ENCODE measurements at regions not wholly inside any gene's neighbourhood (a gene's known extent, or its start where the extent isn't known, plus 50 kb on each side); places are given as distances from the start of the nearest gene placed in this dataset.

DNA sequence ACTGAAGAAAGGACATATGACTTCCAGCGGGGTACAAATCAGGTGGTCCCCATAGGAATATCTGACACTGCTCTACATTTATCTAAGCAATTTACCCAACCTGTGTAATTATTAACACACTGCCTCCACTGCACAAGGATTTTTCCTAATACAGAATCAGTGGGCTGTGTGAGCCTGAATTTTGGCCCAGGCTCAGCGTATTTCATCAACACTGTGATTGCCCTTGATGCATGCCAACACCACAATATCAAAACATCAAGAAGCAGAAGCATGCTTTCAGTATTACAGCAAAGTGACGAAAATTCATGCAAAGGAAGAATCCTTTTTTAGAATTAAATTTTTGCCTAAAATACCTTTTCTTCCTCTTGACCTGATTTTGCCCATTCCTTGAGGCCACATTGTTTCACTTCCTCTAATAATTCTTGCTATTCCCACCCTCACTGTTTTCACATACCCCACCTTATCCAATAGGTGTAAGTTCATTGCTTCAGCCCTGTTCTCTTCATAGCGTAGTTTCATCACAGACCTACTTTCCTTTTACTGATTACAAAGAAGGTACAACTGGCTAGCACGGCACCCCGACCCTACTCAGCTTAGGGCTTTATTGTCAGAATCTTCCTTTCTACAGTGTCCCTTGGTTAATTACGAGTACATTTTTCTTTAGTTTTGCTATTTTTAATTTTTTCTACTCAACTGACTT is 83.7 kb upstream of the PTCHD4 start:
- Histone ChIP-seq H3K27me3 (no peaks in the 10 kb centered on the region), H3K4me1 (no peaks in the 10 kb centered on the region), H3K9me3 (no peaks in the 10 kb centered on the region; the same call in 1 of the 2 replicates), H3K36me3 (no peaks in the 10 kb centered on the region), H3K4me3 (ENCODE audit: low read depth, low read length) (no peak overlapping the region)
- DNase-seq: no peak
- TF ChIP-seq, protein P1, sequence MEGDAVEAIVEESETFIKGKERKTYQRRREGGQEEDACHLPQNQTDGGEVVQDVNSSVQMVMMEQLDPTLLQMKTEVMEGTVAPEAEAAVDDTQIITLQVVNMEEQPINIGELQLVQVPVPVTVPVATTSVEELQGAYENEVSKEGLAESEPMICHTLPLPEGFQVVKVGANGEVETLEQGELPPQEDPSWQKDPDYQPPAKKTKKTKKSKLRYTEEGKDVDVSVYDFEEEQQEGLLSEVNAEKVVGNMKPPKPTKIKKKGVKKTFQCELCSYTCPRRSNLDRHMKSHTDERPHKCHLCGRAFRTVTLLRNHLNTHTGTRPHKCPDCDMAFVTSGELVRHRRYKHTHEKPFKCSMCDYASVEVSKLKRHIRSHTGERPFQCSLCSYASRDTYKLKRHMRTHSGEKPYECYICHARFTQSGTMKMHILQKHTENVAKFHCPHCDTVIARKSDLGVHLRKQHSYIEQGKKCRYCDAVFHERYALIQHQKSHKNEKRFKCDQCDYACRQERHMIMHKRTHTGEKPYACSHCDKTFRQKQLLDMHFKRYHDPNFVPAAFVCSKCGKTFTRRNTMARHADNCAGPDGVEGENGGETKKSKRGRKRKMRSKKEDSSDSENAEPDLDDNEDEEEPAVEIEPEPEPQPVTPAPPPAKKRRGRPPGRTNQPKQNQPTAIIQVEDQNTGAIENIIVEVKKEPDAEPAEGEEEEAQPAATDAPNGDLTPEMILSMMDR (IDR thresholded peaks at IDR 0.05; ENCODE audit: low read depth, low read length): no peak

DNA sequence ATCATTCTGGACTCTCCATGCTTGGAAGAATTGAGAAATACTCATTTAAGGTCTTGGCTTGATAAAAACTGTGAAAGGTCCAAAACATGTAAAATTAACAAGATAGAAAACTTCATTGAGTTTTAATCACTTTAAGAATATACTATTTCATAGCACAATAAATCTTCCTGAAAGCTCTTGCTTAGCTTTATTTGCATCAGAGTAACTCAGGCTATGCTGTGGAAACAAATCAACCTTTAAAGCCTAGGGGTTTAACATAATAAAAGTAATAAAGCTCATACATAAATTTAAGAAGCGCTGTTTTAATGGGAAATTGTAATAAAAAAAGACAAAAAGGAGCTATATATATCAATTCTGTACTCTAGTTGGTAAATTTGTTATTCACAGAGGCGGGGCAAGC is 77.2 kb upstream of the PTCHD4 start:
- Histone ChIP-seq H3K4me1 (no peaks in the 10 kb centered on the region), H3K27me3 (no peaks in the 10 kb centered on the region), H3K4me3 (ENCODE audit: low read depth, low read length) (no peak overlapping the region), H3K36me3 (no peaks in the 10 kb centered on the region), H3K9me3 (no peaks in the 10 kb centered on the region)
- TF ChIP-seq, protein P1 (IDR thresholded peaks at IDR 0.05; ENCODE audit: low read depth, low read length): no peak
- no peak for DNase-seq

DNA sequence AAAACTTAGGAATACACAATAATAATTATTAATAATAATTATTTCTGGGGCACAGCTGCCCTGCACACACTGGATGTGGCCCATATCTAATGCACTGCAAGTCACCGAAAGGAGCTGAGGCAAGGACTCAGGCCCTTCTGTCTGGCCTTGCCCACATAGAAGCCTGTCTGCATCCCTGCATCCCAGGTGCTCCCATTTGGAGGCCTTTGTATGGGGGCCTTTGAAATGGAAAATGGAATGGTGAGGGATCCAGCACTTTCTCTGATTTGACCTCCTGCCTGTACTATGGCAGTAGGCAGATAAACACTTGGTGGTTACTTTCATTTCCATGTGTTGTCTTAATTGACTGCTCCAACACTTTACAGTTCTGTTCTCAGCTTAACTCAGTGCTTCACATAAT is 75.7 kb upstream of the PTCHD4 start:
- no peak overlapping the region for H3K4me3 ChIP-seq (ENCODE audit: low read depth, low read length)
- TF ChIP-seq, protein P1 (IDR thresholded peaks at IDR 0.05; ENCODE audit: low read depth, low read length): no peak
- no peaks in the 10 kb centered on the region for H3K27me3 ChIP-seq
- H3K9me3 ChIP-seq: no peaks in the 10 kb centered on the region
- no peak for DNase-seq
- H3K4me1 ChIP-seq: no peaks in the 10 kb centered on the region
- H3K36me3 ChIP-seq: no peaks in the 10 kb centered on the region

DNA sequence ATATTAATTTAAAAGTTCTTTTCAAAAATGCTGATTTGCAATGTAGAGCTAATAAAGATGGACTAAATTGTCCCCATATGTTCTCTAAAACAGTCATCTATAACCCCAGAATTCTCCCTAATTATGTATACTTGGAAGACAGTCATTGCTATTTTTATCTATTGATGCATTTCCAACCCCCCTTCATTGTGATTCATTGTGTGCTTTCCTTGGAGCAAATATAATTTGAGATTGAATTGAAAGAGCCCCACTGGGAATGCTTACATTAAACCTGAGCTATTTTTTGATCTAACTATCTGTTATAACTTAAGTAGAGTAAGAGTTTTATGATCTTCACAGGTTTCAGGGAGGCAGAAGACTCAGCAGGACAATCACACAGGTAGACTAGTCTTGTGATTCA is 73.7 kb upstream of the PTCHD4 start:
- Histone ChIP-seq H3K27me3 (no peaks in the 10 kb centered on the region), H3K9me3 (no peaks in the 10 kb centered on the region), H3K4me1 (no peaks in the 10 kb centered on the region), H3K4me3 (ENCODE audit: low read depth, low read length) (no peak overlapping the region), H3K36me3 (no peaks in the 10 kb centered on the region)
- DNase-seq: no peak
- TF ChIP-seq, protein P1 (IDR thresholded peaks at IDR 0.05; ENCODE audit: low read depth, low read length): no peak

DNA sequence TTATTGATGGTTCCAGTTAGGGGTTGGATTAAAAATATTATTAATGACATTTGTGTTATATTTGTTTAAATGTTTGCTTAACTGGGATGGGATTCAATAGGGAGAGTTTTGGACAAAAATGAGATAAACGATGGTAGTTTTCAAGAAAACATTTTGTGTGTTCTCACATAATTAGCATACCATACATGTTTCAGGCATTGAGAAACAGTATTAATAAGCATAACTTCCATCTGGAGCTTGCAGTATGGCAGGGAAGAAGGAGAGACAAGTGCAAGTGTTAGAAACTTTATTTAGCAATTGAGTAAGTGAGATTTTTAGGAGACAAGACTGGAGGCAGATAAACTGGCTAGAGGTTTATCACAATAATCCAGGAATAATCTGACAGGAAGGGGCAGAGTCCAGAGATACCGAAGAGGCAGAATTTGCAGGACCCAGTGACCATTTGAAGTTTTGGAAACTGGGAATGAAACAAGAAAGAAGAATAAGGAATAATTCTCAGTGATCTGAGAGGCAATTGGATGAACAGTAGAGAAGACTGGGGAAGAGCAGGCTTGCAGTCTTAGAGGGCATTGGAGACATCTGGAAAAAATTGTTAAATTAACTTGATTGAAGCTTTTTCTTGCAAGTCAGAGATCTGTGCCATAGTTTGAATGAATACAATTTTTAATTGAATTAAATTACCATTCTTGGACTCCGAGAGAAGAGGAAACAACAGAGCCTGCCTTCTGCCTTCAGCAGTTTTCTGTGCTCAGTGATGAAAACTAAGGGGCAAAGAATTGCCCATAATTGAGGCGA is 73.0 kb upstream of the PTCHD4 start:
- no peak for DNase-seq
- Histone ChIP-seq H3K9me3 (no peaks in the 10 kb centered on the region), H3K36me3 (no peaks in the 10 kb centered on the region), H3K4me3 (ENCODE audit: low read depth, low read length) (no peak overlapping the region), H3K4me1 (no peaks in the 10 kb centered on the region), H3K27me3 (no peaks in the 10 kb centered on the region)
- TF ChIP-seq, protein P1 (IDR thresholded peaks at IDR 0.05; ENCODE audit: low read depth, low read length): no peak

DNA sequence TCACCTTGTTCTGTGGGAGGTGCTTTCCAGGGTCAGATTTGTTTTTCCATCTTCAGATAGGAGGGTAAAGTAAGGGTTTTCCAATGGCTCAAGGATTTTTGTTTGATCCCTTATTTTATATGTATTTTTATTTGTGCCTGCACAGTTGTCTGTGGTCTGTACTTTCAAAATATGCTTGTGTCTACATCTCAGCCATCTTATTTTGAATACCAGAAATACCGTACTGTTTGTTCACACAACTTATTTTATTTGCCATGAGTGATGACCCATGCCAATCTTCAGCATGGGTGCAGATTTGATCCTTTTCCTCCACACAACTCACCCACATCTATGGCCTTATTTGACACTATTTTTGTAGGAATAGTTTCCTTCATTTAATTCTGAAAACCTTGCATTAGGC is 72.2 kb upstream of the PTCHD4 start:
- Histone ChIP-seq H3K4me3 (ENCODE audit: low read depth, low read length) (no peak overlapping the region), H3K4me1 (no peaks in the 10 kb centered on the region), H3K9me3 (no peaks in the 10 kb centered on the region), H3K27me3 (no peaks in the 10 kb centered on the region), H3K36me3 (no peaks in the 10 kb centered on the region)
- DNase-seq: no peak
- TF ChIP-seq, protein P1 (IDR thresholded peaks at IDR 0.05; ENCODE audit: low read depth, low read length): no peak
